Erythroblast (primary cell): ENCODE measurements at regions not wholly inside any gene's neighbourhood (a gene's known extent, or its start where the extent isn't known, plus 50 kb on each side); places are given as distances from the start of the nearest gene placed in this dataset.

ENCODE experiments used
- GATA1 ChIP-seq: IDR thresholded peaks from 2 replicates; pipeline ENCODE4 v1.6.1; 2011; ENCODE audit warnings: low read depth, mild to moderate bottlenecking, control low read depth, low read length, moderate library complexity
- POLR2A ChIP-seq: IDR thresholded peaks from 2 replicates; pipeline ENCODE4 v1.6.1; 2011; ENCODE audit warnings: mild to moderate bottlenecking, low read length

- TF ChIP-seq POLR2A (no peak), GATA1 (no peak)
These were observed 1025.2 kb downstream of the CDH11 start for GRCh38 chr16:64096689-64097088.
